ENCODE measurements at regions not wholly inside any gene's neighbourhood (a gene's known extent, or its start where the extent isn't known, plus 50 kb on each side); places are given as distances from the start of the nearest gene placed in this dataset.

DNA sequence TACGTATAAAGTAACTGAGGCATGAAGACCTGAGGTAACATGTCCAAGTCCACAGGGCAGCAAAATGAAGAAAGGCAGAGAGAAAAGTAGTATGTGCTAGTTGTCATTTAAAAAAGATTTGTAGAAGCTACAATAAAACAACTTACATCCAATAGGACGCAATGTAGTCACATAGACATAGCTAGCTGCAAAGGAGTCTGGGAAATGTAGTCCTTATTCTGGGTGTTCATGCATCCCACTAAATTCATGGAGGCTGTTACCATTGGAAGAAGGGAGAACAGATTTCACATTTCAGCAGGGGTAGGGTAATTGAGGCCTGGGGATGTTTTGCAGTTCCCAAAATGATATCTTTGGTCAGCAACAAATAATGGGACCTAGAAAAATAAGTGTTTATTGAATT, 571.4 kb downstream of the MIAT start:
- TF ChIP-seq, protein P1, sequence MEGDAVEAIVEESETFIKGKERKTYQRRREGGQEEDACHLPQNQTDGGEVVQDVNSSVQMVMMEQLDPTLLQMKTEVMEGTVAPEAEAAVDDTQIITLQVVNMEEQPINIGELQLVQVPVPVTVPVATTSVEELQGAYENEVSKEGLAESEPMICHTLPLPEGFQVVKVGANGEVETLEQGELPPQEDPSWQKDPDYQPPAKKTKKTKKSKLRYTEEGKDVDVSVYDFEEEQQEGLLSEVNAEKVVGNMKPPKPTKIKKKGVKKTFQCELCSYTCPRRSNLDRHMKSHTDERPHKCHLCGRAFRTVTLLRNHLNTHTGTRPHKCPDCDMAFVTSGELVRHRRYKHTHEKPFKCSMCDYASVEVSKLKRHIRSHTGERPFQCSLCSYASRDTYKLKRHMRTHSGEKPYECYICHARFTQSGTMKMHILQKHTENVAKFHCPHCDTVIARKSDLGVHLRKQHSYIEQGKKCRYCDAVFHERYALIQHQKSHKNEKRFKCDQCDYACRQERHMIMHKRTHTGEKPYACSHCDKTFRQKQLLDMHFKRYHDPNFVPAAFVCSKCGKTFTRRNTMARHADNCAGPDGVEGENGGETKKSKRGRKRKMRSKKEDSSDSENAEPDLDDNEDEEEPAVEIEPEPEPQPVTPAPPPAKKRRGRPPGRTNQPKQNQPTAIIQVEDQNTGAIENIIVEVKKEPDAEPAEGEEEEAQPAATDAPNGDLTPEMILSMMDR (IDR thresholded peaks at IDR 0.05): no peak
- no peak overlapping the region for H3K4me3 ChIP-seq
- no peaks in the 10 kb centered on the region for H3K27me3 ChIP-seq
- H3K36me3 ChIP-seq: no peaks in the 10 kb centered on the region
- H3K4me1 ChIP-seq: peaks cover 0 to 3% of the 10 kb centered on the region in 2 donors
- intact Hi-C loops (cut with DNase I): no loop called here
- DNase-seq (ENCODE audit: low spot score in 2 of 2): no peak
- H3K9me3 ChIP-seq: no peaks in the 10 kb centered on the region
- no peak overlapping the region for H3K27ac ChIP-seq

DNA sequence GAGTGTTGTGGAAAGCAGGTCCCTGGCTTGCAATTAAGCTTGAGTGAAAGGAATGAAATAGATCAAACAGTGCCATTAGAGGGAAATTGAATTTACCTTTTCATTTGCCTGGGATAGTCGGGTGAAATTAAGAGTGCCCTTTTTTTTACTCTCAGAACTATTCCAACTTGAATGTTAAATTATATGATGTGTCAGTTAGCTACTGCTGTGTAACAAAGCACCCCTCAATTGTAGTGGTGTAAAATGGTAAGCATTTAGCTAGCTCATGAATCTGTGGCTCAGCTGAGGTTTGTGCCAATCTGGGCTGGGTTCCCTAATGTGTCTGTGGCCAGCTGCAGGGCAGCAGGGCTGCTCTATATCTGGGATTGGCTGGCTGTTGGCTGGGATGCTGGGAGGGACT, 571.4 kb downstream of the MN1 start:
- Histone ChIP-seq H3K27ac (no peak overlapping the region), H3K27me3 (no peaks in the 10 kb centered on the region), H3K9me3 (no peaks in the 10 kb centered on the region), H3K36me3 (no peaks in the 10 kb centered on the region), H3K4me1 (peaks cover 0 to 3% of the 10 kb centered on the region in 2 donors), H3K4me3 (no peak overlapping the region)
- TF ChIP-seq, protein P1 (IDR thresholded peaks at IDR 0.05): no peak
- no peak for DNase-seq (ENCODE audit: low spot score in 2 of 2)
- intact Hi-C loops (cut with DNase I): no loop called here

DNA sequence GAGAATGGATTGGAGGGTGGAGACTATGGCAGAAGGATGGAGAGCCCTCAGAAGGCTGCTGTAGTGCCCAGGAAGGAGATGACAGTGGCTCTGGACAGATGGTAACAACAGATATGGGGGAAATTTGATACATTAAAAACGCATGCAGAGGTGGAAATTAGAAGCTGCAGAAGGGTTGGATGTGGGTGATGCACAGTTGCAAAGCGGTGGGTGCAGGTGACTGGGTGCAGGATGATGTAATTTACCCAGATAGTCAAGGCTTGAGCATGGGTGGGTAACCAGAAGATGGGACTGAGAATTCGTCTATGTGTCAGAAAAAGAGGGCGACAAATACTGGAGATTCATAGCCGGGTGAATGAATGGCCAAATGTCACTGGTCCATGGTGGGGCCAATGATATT, 570.3 kb downstream of the MN1 start:
- peaks cover 0 to 3% of the 10 kb centered on the region in 2 donors for H3K4me1 ChIP-seq
- no peaks in the 10 kb centered on the region for H3K36me3 ChIP-seq
- no peak overlapping the region for H3K4me3 ChIP-seq
- no peaks in the 10 kb centered on the region for H3K9me3 ChIP-seq
- no peaks in the 10 kb centered on the region for H3K27me3 ChIP-seq
- DNase-seq (ENCODE audit: low spot score in 2 of 2): no peak
- TF ChIP-seq, protein P1 (IDR thresholded peaks at IDR 0.05): no peak
- no peak overlapping the region for H3K27ac ChIP-seq
- intact Hi-C loops (cut with DNase I): no loop called here

GRCh38 chr22:27232077-27232476, 569.5 kb downstream of the MN1 start:
- intact Hi-C loops (cut with DNase I): no loop called here
- no peak for DNase-seq (ENCODE audit: low spot score in 2 of 2)
- Histone ChIP-seq H3K27ac (no peak overlapping the region), H3K36me3 (no peaks in the 10 kb centered on the region), H3K9me3 (no peaks in the 10 kb centered on the region), H3K4me1 (peaks cover 0 to 3% of the 10 kb centered on the region in 2 donors), H3K4me3 (no peak overlapping the region), H3K27me3 (no peaks in the 10 kb centered on the region)
- TF ChIP-seq, protein P1 (IDR thresholded peaks at IDR 0.05): no peak

DNA sequence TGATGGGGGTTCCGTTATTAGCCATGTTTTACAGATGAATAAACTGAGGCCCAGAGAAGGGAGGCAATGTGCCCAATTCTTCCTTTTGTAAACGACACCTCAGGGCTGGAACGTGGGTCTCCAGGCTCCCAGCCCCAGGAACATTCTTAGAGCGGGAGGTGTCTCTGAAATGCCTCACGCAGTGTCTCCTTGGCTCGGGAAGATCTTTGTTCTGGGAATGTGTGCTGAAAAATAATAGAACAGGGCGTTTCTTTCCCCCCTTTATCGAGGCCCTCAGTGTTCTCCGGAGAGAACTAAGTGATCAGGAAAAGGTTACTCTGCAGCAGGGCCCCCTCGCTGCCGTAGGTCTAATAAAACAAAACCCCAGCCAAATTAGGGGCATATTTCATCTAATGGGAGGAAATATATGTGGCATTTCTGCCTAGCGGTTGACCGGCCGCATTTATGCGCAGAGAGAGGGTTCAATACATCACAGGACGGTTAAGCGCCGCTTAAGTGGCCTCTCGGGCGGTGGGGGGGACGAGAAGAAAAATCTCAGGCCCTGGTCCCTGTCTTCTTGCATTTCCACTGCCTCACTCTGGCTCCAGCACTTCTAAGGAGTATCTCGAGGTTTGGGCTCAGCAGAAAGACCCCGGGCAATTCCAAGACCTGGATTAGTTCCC, 564.3 kb downstream of the MN1 start:
- Histone ChIP-seq H3K27me3 (no peaks in the 10 kb centered on the region), H3K4me1 (peaks cover 14 to 23% of the 10 kb centered on the region in 2 donors), H3K27ac (no peak overlapping the region), H3K4me3 (no peak overlapping the region), H3K9me3 (no peaks in the 10 kb centered on the region), H3K36me3 (no peaks in the 10 kb centered on the region)
- no peak for DNase-seq (ENCODE audit: low spot score in 2 of 2)
- TF ChIP-seq, protein P1 (IDR thresholded peaks at IDR 0.05): no peak
- intact Hi-C loops (cut with DNase I): no loop called here
